ENCODE measurements at regions not wholly inside any gene's neighbourhood (a gene's known extent, or its start where the extent isn't known, plus 50 kb on each side); places are given as distances from the start of the nearest gene placed in this dataset.

DNA sequence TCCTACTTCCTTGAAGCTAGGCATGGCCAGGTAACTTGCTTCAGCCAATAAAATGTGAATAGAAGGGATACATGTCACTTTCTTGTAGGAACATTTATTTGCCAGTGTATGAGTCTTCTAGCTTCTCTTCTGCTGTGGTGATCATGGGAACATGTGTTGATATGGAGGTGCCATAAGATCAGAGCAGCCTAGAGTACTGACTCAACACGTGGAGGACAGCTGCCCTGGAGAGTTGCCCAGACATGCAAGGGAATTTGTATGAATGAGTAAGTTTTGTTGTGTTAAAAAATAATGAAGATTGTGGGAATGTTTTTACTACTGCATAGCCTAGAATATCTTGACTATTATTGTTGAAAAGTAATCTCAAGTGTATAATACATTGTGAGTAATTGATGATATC lies 502.3 kb downstream of the NUF2 start:
- TF ChIP-seq TAF1 (IDR thresholded peaks at IDR 0.05; ENCODE audit: borderline replicate concordance, low read depth, low read length), result no peak
- TF ChIP-seq POLR2A (IDR thresholded peaks at IDR 0.05; ENCODE audit: low read depth, low read length), result no peak

Data from GM12892 (cell line).